Retina (tissue), 1 donor: ENCODE measurements at regions not wholly inside any gene's neighbourhood (a gene's known extent, or its start where the extent isn't known, plus 50 kb on each side); places are given as distances from the start of the nearest gene placed in this dataset.
"Not testable (repeated sequence)": the region's sequence is repeated elsewhere in the genome, so short reads cannot be mapped to it uniquely, and the experiment has no call there.

Experiments
- DNase-seq: peaks from one replicate; pipeline ENCODE4 v3.0.0-alpha.2; 2016

DNA sequence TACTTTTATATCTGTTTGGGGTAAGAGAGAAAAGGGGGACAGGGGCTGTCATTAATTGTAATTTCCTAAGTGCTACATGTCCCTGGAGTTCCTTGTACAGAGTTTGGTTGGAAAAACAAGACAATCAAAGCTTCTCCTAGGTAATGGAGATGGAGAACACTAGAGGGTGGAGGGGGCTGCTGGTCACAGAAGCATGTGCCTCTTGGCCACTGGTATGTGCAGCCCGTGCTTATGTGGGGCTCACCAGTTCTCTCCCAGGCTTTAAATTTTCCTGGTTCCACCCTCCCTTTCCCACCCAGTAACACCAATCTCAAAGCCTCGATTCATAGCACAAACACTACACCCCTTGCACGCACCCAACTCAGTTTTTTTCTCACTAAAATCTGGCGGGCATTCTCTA lies 165.6 kb downstream of the SAMD5 start:
- no peak for DNase-seq

DNA sequence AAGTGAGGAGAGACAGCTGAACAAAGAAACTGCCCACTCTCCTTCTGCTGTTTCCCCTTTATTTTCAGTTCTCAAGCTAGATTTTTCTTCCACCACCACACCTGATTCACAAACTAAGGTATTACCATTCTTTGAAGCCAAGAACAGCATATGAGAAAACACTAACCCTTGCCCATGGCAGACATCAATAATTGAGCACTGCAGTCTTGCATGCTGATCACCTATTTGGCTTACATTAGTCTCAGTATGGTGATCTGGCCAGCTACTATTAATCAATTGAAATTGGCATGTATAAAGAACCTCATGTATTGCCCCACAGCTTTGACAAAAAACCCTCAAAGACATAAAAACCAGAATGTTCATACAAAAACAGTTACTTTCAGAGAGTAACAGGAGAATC lies 166.3 kb downstream of the SAMD5 start:
- DNase-seq: no peak

DNA sequence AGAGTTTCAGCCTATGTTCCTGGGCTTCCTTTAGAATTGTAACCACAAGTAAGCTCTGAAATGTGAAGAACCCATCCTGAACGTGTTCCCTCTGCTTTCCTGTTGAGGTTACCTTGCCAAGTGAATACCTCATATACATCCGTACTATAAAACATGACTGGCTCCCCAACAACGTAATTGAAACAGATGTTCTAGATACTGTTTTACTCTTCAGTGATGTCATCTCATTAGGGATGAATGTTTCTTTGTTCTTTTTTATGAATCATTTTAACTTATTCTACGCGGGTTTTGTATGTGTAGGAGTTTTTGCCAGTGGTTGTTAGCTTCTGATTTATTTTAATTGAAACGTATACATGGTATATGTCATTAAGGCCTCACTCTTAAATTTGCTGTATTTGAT lies 166.8 kb downstream of the SAMD5 start:
- DNase-seq: no peak

DNA sequence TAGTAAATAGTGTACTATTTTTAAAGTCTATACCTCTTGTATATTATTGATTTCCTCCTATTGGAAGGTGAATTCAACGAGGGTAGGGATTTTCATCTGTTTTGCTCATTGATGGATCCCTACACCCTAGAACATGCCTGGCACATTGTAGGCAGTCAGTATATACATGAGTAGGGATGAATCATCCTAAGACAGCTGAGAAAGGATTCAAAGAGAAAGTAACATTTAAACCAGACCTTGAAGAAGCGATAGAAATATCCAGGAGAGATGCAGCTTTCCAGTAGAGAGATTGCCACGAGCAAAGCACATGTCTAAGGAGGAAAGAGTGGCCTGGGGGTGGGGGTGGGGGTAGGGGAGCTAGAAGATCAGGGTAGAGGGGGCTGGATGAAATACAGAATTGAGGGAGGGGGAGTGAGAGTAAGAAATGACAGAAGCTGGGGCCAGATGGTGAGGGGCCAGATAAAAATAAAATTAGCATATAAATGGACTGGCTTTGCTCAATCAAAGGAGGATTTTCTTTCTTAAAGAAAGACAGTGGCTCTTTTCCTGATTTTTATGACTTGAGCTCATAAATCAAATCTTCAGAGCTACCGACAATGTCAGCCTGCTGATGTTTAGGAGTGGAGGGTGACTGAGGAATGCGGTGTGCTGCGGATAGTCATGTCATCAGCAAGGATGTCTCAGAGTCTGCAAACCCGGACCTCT lies 168.2 kb downstream of the SAMD5 start:
- DNase-seq: no peak

DNA sequence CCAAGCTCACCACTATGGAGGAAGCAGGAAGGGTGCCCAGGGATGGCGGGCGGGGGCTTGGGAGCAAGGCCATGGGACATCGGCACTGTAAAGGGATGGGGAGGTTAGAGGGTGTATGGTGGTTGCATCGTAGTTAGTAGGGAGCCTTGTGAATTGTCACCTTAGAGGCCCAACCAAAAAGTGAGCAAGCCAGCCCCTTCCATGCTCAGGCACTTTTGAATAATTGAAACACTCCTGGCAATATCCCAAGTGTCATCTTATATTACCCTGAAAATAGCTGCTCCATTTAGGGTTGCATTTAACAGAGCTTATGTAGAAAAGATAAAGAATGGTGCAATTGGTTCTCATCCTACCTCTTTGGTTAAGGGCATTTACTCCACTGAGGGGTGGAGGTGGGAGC lies 169.2 kb downstream of the SAMD5 start:
- no peak for DNase-seq

DNA sequence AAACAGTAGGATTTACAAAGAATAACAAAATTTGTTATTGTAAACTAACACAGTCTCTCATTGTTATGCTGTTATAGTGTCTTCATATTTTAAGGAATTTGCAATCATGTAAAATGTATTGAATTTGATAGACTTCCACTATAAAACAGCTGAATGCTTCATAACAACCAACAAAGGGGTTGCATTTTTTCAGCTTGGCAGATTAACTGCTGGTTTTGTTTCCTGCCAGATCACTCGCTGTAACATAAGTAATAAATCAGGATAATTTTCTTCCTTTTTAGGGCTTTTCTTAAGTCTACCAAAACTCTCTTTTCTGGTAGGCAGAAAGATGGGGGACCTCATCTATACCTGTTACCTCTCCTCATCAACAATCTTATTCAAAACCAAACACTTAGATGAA lies 169.8 kb downstream of the SAMD5 start:
- no peak for DNase-seq

DNA sequence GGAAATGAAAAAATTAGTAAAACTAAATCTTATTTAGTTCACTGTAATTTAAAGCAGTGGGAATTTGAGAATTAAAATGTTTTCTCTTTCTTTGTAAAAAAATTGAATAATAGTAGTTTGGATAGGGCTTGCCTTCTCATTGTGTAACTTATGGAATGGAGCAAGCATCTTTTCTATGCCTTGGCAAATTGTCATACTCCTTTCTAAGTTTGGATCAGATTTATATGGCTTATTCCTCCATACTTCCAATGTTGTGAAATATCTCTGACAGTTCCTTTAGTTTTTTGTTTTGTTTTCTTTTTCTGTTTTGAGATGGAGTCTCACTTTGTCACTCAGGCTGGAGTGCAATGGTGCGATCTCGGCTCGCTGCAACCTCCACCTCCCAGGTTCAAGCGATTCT lies 176.4 kb downstream of the SAMD5 start:
- DNase-seq: no peak

DNA sequence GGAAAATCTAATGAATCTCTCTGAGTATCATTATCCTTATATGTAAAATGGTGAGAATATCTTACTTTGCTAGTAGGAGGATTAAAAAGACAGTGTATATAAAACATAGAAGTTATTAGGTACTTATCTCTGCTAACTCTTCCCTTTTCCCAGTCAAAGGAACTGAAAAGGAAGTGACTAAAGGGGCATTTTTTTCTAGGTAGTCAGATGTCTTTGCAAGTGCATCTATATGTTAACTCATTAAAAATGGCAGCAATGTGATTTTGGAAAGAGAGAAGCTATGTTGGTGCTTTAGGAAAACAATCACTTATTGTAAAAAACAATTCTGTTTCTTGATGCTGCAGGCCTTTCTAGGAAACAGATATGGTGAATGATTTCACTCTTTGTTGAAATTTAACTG lies 180.9 kb downstream of the SAMD5 start:
- no peak for DNase-seq

DNA sequence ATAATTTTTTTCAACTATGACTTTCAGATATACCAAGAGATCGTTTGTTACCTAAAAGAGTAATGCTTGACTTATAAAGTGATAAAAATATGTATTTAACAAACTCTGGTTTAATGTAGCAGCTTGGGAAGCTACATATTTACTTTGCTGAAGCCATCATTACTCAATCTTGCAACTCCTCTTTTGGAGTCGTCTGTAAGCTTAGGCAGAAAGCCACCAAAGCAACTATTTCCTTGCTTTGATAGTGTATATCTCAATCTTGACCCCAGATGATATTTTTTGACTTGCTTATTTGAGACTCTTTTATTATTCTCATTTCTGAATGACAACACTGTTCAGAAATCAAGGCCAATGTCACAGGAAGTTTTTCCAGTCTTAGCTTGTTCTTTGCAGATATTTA lies 183.0 kb downstream of the SAMD5 start:
- DNase-seq: no peak

DNA sequence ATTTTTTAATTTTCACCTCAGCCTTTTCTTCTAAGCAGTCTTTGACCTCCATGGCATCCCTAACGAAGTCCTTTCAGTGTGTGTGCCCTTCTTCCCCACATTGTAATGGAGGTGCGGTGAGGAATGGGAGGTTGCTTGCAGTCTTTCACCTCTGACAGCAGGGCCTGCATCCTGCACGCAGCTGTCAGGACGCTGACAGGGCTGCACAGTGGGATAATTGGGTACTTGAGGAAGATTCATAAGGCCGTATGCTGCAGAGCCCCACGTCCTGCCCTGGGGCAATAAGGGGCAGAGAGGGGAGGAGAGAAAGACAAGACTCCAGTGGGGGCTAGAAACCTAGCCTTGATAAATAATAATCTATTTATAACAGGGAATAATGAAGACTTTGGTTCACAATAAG lies 184.7 kb downstream of the SAMD5 start:
- no peak for DNase-seq

DNA sequence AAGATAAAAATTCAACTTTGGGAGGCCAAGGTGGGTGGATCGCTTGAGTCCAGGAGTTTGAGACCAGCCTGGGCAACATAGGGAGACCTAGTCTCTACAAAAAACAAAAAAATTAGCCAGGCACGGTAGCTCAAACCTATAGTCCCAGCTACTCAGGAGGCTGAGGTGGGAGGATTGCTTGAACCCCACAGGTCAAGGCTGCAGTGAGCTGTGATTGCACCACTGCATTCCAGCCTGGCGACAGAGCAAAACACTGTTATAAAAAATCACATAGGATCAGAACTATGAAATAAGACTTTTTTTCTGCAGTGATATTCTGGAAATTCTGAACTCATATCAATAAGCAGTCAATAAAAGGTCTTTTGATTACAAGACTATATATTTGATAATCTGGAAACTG lies 186.1 kb downstream of the SAMD5 start:
- not testable (repeated sequence) for DNase-seq

DNA sequence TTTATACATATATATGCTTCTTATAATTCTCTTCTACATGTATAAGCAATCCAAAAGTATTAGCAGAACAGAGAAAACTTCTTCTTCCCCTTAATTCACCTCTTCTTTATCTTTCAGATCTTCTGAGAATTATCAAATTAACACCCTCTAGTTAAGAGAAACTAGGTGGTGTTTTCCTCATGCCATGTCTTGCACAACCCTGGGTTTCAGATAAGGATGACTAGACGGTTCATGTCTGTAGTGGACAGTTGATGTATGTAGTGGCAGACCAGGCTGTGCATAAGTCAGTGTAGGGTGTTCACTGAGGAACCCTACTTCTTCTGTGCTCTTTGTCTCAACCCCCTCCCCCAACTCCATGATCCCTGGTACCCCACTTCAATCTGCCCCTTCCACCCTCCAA lies 187.3 kb downstream of the SAMD5 start:
- DNase-seq: no peak

DNA sequence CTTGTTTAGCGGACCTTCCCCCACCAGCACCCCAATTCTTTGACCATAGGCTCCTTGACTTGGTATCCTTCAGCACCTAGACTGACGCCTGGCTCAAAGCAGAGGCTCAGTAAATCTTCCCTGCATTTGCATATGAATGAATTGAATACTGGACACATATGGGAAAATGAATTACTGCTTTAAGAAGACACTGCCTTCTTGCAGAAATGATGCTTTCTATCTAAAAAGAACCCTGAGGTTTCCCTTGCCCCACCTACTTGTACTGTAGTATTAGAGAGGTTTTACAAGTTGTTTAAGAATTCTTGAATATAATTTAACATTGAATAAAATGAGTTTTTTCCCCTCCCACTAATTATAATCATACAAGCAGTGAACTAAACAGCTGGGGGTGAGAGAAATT lies 190.7 kb downstream of the SAMD5 start:
- no peak for DNase-seq

DNA sequence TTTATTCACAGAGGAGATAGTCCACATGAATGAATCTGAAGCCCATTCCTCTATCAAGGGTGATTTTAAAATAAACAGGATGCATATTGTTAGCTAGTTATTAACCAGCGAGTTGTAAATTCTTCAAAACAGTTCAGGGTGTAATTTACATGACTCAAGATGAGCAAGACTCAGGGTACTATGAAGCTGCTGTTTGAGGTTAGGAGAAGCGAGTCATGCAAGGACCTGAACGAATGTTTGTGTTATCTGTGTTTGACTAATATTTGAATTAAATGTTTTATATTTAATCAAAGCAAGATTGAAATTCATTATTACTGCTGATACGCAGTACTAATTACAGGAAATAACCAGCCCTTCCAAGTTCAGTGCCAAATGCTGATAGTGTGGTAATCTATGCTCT lies 191.1 kb downstream of the SAMD5 start:
- DNase-seq: no peak

DNA sequence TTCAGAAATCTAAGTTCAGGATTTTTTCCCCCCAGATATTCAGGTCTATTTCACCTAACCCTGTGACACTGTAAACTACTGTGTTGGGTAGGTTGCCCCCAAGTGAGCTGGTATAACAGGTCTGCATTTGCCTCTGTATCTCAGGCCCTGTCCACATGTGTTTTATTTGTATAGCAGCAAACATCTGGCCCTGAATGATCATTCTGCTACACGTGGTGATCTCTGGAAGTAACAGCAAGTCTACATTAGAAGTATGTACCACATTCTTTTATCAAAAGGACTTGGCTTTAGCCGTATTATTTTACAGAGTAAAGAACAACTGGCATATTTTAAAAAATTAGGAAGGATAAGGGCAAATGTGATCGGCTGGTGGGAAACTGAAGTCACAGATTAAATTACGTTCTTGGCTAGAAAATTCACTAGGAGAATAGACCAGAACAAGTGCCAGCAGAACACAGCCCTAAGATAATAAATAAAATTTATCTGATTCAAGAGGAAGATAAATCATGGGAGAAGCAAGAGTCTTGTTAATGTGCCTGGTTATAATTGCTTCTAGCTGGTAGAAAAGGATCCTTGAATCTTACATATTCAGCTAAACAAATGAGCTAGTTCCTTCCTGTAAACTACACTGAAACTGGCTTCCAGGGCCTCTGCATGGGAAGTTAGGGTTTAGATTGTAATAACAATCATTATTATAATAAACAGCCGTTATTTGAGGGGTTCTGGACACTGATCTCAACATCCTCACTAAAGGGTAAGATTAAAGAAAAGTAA lies 192.1 kb downstream of the SAMD5 start:
- DNase-seq: no peak

DNA sequence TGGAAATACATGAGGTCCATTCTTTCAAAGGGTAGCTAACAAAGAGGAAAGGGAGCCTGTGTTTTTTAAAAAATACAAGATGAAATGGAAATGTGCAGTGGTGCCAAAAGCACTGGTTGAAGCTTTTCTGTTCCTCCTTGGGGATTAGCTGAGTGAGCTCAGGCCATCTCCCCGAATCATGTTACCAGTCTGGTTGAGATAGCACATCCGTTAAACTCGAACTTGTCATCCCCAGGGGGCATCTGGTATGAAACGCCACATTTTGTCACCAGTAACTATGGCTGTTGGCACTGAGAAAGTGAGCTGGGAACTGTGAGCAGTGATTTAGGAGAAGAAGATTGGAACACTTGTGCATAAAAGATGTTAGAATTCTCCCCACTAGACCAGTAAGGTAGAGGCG lies 196.2 kb downstream of the SAMD5 start:
- peak; percentile 29 for DNase-seq

DNA sequence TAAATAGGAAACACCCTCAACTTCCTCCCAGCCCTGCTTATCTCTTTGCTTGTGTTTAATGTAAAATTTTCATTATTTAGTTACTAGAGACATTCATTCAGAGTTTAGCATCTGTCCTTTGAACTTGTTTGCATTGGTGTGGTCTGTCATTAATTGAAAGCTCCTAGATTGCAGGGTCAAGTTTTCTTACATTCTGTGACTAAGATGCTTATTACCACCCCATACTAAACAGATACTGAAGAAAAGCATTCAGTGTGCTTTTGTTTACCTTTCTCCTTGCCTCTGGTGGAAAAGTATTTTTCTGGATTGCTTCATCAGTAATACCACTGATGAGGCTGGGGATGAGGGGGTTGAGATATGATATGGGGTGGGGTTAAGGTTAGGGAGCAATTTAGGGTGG lies 199.0 kb downstream of the SAMD5 start:
- DNase-seq: no peak

DNA sequence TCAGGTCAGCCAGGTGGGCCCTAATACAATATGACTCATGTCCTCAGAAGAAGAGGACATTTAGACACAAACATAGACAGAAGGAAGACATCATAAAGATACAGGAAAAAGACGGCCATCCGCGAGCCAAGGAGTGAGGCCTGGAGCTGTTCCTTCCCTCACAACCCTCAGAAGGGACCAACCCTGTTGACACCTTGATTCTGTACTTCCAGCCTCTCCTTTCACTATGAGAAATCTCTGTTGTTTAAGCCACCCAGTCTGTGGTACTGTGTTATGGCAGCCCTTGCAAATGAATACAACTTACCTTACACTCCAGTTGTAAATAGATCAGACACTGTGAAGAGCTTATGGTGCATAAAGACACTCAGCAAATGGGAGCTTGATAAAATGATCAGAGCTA lies 199.7 kb downstream of the SAMD5 start:
- DNase-seq: no peak

DNA sequence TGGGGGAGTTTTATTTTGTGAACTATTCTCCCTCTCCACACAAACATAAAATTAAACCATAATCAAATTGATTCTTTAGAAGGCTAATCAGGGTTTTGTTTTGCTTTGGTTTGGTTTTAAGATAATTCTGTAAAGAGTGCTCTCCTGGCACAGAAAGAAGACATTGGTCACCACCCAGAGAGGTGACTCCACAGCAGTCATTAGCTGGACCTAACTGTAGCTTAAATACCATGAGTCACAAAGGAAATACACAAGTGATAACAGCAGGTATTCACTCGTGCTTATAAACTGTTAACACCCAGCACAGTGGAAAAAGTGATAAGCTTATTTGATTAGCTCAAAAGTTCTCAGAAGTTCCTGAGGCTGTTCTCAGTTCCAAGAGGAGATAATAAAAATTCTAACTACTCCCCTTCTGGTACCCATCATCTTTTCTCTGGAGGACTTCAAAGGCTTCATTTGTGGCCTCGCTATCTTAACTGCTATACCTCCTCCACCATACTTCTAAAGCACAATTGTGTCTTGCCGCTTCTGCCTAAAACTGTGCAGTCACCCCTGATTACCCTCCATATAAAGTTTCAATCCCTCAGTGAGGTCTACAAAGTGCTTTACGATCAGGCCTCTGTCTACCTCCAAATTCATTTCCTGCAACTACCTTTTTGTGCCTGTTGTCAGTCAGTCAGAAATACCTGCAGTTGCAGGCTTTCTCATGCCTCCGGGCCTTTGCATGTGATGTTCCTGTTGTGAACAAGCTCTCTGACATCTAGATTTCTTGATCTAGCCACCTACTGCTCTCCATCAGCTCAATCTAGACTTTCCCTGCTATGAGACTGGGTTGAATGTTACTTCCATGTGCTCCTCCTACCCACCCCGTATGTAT lies 201.1 kb downstream of the SAMD5 start:
- no peak for DNase-seq

DNA sequence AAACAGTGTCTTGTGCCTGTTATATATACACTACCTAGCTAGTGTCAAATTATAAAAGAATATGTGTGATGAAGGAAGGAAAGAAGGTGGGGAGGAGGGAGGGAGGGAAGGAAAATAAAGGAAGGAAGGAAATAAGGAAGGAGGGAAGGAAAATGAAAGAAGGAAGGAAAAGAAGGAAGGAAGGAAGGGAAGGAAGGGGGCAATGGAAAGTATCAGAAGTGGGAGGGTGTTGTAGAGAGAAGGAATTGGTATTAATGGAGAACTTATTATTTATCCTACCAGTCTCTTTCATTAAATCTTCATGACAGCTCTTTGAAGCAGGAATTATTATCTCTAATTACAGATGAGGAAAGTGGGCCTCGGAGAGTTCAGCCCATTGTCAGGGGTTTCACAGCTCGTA lies 202.4 kb downstream of the SAMD5 start:
- DNase-seq: no peak

DNA sequence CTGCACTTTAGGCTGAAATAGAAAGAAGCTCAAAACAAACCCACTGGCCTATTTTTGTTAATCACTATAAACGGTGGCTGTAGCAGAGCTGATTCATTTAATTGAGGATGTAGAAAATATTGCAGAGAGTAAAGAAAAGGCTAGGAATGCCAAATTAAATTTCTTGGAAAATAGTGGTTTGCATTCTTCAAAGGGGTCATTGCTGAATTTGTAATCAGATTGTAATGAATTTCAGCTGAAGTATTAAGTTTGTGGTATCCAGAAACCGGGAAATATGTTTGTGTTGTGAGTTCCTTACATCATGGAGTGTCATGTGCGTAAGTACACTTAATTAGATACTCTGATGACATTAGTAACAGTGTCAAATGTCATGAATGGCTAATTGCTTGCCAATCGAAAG lies 203.0 kb downstream of the SAMD5 start:
- no peak for DNase-seq

DNA sequence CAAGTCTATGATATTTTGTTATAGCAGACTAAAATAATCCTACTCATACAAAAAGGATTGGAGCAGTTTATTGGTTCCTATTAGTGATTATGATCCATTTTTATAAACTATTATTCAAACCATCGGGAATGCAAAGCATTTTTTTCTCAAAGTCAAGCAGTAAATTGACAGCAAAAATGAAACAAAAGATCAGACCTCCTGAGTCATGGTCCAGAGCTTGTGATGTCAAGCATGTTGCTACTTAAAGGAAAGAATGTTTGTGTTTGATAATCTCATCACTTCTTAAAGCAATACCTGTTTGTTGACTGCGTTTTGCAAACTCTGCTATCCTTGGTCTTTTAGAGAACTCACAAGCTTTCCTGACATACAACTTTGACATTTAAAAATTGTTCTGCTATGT lies 204.4 kb downstream of the SAMD5 start:
- no peak for DNase-seq

DNA sequence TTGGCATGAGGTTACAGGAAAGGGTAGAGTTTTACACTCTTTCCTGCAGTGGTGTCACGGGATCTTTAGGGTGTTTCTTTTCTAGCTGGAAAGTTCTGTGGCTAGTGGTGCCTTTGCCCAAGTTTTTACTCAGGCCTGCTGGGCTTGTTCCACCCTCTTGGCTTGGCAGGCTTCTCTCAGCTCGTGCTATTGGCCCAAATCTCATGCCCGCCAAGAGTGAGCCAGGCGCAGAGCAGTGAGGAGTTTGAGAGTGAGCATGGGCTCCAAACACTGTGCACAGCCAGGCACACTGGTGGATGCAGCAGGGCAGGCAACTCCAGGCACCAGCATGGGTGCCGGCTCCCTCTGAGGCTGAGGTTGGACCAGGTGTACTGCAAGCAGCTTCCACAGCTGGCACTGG lies 206.5 kb downstream of the SAMD5 start:
- DNase-seq: no peak

DNA sequence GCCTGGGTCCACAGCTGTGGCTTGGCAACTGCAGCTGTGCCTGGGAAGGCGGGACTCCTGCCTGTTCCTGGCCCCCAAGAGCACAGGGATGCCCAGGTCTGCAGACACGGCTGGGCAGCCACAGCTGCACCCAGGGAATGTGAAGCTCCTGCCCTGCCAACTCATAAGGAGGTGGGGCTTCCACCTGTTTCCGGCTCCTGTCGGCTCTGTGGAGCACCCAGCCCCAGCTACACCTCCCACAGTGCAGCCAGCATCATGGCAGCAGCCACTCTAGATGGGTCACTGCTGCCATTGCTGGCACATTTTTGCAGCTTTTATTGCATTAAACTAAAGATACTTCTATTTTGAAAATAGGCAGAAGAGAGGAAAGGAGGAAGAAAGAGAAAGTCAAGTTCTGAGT lies 207.9 kb downstream of the SAMD5 start:
- no peak for DNase-seq
